T1000 (cell line): ENCODE measurements at regions not wholly inside any gene's neighbourhood (a gene's known extent, or its start where the extent isn't known, plus 50 kb on each side); places are given as distances from the start of the nearest gene placed in this dataset.
"Not testable (repeated sequence)": the region's sequence is repeated elsewhere in the genome, so short reads cannot be mapped to it uniquely, and the experiment has no call there.

Source experiments
- DNase-seq: peaks from one replicate; lab custom pipeline; 2025; ENCODE audit warnings: mixed read lengths; lab: John Stamatoyannopoulos, UW

DNA sequence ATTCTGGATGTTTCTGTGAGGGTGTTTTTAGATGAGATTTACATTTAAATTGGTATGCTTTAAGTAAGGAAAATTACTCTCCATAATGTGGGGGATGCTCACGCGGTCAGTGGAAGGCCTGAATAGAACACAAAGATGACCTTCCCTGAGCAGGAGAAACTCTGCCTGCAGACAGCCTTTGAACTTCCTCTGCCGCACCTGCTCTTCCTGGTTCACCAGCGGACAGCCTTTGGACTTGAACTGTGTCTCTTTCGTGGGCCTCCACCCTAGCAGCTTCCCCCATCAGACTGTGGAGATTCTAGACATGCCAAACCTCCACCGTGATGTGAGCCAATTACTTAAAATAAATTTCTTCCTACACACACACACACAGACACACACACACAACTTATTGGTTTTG is 210.7 kb downstream of the EFCAB11 start:
- no peak for DNase-seq

DNA sequence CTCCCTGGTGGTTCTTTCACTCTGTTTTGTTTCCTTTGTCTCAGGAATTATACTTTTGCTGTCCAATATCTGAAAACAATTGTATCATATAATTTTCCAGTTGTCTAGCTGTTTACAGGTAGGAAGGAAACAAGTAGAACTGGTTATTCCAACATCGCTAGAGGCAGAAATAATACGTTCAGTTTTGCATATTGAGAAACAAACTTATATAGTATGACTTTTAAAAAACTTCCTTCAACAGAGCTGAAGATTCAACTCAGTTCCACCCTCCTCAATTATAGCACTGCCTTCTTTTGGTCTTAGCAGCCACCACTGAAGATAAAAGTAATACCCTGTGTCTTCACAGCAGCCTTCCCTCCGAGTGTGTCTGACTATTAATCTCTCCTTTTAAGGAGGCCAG is 214.3 kb downstream of the EFCAB11 start:
- no peak for DNase-seq

DNA sequence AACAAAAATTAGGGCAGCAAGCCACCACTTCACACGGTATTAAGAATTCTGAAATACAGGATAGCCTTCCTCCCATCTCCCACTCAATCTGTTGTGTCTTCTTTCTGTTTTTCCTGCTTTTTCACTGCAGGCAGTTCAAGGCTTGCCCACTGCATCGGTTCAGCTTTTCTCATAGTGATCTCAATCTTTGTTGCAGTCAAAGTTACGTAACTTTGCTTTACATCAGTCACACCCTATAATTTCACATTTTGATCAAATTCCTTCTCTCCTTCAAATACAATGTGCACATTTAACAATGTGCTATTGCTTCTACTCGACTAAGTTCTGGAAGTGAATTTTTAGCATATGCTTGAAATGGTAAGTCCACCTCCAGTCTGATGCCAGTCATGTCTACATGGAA is 217.6 kb downstream of the EFCAB11 start:
- DNase-seq: no peak

DNA sequence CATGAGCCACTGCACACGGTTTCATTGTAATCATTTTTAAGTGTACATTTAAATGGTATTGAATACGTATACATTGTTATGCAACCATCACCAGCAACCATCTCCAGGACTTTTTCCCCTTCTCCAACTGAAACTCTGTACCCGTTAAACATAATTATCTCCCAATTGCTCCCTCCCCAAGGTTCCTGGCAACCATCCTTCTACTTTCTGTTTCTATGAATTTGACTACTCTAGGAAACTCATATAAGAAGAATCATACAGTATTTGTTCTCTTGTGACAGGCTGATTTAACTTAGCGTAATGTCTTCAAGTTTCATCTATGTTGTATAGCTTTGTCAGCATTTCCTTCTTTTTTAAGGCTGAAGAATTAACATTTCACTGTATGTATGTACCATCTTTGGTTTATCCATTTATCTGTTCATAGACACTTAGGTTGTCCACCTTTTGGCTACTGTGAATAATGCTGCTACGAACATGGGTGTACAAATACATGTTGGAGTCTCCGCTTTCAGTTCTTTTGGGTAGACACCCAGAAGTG is 223.1 kb downstream of the EFCAB11 start:
- DNase-seq: no peak

DNA sequence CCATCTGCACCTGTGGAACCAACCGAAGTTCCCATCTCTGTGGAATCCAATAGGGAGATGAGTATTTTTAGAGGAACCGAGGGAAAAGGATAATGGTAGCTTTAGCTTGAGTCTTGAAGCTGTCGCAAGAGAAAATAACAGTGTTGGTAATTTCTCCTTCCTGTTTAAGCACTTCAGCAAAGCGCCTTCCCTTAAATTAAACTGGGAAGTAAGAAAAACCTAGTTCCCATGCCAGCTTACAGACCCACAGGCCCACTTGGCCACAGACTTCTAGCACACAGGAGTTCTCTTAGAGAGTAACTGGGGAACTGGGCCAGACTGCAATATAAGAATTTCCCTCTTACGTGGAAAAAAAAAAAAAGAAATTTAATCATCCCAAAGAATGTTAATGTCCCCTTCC is 223.8 kb downstream of the EFCAB11 start:
- no peak for DNase-seq

DNA sequence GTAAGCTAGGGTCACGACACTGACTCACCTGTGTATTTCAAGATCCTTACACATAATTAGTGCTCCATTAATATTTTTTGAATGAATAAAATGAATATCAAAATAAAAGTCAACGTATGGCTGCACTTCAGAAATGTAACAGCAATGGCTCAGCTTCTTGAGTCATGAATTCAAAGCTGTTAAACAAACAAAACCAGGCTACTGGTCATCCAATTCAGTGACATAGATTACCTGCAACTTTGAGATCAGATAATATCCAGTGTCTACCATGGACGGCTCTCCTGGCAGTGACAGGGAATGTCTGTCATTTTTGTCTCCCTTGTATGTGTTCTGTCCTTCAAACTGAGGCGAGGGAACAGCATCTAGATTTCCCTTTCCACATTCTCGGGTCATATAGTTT is 225.6 kb downstream of the EFCAB11 start:
- DNase-seq: no peak

DNA sequence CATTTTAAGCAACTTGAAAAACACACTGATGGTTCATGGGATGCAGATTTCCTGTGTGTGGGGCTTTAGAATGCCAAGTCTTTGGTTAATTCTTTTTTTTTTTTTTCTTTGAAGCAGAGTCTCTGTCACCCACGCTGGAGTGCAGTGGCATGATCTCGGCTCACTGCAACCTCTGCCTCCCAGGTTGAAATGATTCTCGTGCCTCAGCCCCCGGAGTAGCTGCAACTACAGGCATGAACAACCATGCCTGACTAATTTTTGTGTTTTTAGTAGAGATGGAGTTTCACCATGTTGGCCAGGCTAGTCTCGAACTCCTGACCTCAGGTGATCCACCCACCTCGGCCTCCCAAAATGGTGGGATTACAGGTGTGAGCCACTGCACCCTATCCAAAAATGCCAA is 228.3 kb downstream of the EFCAB11 start:
- not testable (repeated sequence) for DNase-seq

DNA sequence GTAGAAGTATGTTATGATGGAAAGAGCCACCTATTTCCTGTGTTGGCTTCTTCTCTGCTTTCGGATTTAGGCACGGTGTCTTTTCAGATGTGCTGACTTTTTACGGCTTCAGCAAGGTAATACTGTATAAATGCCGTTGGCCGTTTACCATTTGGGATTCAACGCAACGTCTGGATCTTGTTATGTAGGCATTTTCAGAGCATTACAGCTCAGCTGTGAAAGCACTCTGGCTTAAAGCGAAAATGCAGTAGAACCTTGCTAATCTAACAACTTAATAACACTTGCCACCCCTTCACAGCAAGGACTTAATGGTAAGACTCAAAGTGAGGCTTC is 229.9 kb downstream of the EFCAB11 start:
- no peak for DNase-seq

DNA sequence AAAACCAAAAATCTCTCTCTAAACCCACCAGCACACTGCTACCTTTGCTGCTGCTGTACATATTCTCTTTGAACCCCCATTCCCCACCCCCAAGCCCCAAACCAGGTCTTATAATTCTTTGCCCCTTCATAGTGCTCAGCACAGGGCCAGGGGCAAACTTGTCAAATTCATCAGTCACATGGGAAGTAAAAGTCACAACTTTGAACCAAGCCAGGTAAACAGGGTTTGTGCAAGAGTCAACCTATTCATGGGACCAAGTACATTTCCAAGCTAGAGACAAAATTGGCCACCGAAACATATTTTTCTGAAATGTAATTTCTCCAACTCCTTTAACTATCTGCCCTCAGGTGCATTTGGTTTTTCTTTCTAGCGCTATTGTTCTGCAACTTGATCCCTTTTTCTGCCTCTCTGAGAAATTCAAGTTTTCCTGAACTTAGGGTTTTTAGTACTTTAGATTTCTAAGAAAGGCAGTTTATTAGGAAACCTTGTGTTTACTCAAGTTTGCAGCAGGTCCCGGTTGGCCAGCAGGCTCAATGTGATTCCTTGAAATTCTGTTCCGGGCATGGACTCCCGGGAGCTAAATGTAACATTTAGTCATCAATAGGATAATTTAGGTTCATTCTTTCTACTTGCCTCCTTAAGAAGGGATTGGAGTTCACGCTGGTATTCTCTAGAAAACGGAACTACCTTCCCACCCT is 230.5 kb downstream of the EFCAB11 start:
- no peak for DNase-seq

DNA sequence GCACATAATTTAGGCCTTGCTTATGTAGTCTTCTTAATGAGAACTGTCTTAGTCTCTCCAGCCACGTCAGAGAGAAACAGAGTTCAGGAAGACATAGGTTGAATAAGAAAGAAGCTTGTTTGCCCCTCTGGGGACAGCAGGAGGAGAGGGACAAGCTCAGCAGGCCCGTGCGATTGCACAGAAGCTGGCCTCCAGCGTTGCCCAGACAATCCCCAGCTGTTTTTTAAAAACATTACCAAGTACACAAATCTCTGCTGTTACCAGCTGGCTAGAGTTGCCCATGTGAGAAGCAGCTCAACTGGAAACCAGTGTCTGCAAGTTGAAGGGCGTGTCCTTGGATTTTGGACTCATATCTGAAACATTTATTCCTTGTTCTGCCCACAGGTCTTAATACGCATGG is 232.6 kb downstream of the EFCAB11 start:
- no peak for DNase-seq

DNA sequence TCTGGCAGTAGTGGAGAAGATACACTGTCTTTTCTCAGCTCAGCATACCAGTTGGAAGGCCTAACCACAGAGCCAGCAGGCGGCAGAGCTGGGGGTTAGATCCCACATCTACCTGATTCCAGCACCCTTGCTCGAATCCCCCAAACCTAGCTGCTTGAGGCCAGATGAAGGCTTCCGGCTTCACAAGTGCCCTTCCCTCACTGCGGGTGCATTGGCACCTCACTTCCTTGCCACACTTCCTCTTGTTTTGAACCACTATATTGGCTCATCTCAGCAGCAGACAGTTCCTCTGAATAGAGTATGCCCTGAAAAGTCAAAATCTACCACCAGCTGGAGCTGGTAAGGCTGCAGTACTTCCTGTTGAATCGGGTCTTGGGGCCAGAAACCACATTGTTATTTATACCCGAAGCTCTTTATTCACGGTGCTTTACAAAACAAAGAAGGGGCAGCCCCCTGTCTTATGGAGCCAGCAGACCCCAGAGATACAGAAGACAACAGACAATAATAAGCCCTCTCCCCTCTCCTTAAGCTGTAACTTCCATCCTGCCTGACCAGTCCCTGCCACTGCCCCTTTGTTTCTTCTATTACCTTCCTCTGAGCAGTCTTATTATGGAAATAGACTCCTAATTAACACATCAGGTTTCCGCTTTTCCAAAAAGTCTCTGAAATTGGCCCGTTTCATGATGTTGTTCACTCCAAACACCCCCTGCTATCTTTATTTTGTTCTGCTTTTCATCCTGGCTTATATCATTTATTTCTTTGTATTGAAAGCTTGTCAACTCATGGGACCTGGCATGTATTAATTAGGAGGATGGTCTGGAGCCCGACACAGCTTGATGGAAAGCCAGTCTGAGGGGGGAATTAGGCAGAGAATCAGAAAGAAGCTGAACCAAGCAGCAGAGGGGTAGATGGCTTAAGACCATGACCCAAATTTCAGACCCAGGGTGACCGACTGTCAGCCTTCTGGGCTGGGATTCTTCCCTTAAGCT is 233.5 kb downstream of the EFCAB11 start:
- DNase-seq: no peak

DNA sequence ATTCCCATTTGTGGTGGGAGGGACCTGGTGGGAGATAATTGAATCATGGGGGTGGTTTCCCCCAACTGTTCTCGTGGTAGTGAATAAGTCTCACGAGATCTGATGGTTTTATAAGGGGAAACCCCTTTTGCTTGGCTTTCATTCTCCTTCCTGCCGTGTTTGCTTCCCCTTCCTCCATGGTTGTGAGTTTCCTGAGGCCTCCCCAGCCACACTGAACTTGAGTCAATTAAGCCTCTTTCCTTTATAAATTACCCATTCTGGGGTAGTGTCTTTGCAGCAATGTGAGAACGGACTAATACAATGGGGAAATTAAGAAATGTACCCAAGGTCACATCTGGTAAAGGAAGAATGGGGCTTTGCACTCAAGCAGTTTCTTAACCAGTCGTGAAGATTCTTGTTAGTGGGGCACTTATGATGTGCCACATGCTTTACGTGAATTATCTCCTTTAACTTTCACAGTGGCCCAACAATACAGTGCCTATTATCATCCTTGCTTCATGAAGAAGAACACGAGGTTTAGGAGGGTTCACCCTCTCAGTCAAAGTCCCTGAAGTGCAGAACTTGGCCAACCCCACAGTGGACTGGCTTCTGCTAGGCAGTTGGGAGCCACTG is 234.3 kb downstream of the EFCAB11 start:
- DNase-seq: no peak

DNA sequence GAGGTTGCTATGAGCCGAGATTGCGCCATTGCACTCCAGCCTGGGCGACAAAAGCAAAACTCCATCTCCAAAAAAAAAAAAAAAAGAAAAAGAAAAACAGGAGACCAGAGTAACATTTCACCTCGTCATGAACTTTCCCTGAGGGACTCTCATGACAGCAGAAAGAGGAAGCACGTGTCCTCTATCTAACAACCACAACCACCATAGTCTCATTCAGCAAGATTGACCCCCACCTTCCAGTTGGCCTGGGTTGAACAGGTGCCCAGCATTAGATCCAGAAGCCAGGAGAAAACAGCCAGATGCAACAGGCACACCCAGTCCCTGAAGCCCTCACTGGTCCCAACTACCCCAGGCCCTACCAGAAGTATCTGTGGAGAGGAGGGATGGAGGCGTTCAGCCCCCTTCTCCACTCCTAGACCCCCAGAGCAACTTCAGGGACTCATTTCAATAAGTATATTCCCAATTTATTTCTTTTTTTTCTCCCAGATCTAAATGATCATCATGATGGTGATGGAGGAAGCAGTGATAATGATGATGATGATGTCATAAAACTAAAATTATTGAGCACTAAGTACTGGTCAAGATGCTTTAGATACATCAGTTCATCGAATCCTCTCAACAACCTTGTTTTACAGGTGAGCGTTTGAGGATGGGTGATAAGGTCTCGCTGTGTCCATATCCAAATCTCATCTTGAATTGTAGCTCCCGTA is 235.0 kb downstream of the EFCAB11 start:
- DNase-seq: no peak

DNA sequence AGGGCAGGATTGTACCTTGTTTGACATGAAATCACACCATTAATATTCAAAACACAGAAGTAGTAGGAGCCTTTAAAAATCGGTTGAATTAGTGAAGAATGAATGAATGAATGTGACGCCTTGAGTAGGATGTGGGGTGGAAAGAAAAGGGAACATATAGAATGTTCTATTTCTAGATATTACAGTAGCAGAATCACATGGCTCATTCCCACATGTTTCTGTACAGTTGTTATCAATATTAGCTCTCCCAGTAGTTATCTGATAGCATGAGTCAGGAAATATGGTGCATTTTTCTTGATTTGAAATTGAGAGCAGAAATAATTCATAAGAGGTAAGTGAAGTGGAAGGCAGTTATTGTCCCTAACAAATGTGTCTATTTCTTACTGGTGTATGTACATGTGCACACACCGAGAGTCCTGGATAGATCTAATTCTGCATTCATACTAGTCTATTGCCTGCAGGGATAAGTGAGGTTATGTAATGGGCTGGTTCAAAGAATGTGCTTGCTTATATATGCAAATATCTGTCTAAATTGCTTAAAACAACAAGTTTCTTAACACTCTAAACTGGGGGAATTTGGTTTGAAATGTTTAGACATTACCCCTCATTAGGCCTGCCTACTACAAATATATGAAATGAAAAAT is 245.4 kb downstream of the EFCAB11 start:
- DNase-seq: no peak

DNA sequence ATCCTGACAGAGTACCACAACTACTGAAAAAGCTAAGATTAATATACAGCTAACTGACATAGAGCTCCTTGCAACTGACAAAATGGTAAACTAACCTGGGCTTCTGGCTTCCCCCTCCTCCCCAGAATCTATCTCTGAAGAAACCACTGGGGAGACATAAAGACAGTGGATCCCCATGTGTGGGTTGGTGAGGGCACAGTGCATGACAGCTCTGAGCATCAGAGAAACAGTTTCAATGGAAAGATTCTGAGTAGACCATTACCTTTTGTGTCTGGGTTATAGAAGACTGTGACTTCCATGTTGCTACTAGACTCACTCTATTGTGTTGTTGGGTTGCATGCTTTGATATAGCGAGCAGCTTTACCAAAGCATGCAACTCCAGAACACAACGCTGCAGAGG is 247.4 kb downstream of the EFCAB11 start:
- DNase-seq: no peak

DNA sequence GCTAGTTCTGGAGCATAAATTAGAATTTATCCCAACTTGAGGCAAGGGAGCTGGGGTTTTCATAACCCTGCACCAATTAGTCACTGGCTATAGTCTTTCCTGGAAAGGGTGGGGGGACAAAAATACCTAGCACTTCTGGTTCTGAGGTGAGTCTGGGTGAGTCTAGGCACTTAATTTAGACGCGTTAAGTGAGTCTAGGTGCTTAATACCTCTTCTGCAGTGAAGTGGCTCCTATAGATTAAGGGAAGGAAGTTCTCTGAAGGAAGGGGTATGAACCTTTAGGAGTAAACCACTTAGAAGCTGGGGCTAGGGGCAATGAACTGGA is 251.7 kb downstream of the EFCAB11 start:
- DNase-seq: no peak

DNA sequence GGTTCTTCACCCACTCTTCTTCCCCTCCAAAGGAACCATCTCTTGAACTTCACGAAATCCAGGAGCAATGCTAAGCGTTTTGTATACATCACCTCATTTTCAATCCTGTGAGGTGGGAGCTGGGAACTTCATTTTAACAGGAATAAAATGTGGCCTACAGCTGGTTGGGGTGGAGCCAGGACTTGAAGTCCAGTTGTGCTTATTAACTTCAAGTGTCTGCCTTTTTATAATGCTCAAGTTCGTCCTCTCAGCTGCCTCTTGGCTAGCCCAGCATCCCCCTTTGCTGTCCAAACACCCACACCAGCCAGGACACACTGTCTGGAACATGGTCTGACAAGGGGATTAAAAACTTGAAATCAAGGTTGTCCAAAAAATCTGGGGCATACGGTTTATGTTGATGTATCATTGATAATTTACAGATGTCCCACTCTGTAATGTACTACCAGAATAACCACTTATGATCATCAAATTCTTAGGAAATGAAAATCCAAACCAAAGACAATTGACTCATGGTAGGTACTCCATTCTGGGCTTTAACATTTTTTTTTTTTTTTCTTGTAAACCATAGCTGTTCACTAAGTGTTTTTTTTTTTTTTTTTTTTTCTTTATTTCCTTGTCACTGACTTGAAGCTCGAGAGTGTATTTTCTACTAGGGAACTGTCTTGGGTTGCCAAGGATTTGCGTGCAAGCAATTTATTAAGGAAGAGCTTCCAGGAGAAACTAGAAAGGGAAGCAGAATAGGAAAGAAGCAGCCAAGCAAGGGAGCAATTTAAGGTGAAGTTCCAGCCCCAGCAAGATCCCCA is 252.3 kb downstream of the EFCAB11 start:
- no peak for DNase-seq

DNA sequence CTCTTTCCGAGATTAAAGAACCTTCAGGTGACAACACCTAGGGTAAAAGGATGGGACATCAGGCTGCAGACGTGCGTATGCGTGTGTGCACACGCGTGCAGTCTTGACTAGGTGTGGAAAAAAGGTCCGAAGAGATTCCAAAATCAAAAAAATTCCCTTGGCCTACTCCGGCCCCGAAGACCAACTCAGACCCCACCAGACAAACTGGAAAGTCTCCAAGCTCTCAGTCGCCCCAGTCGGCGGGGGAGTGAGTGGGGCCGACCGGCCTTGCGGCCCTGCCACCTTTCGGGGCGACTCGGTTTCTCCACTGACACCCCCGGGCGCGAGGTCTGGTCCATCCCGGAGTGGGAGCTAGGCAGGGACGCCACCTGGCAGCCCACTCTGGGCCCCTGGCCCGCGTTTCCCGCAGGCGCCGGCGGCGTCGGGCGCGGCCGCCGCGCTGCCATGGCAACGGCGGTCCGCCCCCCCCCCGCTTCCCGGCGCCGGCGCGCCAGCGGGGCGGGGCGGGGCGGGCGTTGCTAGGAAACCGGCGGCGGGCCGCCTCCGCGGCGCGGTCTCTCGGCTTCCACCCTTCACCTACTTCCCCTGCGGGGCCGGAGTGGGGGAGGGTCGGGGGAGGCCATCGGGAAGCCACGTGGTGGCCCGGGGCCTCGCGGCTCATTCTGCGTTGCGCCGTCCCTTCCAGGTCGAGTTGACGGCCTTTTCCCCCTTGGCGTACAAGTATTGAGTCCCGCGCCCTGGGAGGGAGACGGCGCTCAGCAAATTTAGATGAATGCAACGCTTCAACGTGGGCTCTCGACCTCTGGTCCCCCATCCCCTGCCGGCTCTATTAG is 253.1 kb downstream of the EFCAB11 start:
- DNase-seq: peak; percentile 64

DNA sequence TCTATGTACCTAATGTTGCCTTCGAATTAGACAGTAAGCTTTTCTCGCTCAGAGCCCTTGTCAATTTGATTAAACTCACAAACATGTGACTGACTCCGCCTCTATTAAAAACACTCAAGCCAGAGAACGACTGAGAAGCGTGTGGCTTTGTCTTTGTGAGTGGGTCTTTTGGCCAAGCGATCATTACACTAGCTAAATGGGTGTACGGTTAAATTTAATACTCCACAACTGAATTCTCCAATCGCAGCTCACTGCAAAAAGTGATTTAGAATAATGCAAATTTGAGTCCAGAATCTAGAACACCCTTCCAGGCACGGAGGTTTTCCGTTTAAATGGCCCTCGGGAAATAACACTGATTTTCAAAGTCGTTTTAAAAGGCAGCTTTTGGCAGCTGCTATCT is 253.7 kb downstream of the EFCAB11 start:
- no peak for DNase-seq

DNA sequence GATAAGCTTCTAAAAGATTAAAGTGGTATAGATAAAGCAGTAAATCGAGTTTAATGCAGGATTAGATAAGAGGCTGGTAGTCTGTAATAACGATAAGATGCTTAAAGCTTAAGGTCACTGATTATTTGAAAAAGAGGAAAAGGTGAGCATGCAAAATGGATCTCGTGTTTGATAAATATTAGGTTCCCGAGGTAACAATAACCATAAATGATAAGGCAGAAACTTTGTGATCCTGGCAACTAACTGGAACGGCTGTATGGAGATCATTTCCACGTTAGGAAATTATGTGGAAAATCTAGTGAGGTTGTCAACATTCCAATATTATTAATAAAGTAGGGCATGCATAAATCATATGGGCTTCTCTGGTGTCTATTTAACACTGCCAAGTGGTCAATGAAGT is 255.5 kb downstream of the EFCAB11 start:
- DNase-seq: no peak
